Smooth muscle cell (in vitro differentiated cells): ENCODE measurements at regions not wholly inside any gene's neighbourhood (a gene's known extent, or its start where the extent isn't known, plus 50 kb on each side); places are given as distances from the start of the nearest gene placed in this dataset.

Experiments
- DNase-seq: peaks from one replicate; lab custom pipeline; 2025; ENCODE audit not compliant: unreplicated experiment; lab: John Stamatoyannopoulos, UW
- H2AFZ ChIP-seq: fragments of 200-600 bp; sonication (generic); 2 replicates; pipeline ENCODE4 v1.6.0; 2016; ENCODE audit warnings: antibody characterized with exemption, low read depth, mild to moderate bottlenecking
- H3F3A ChIP-seq: fragments of 200-600 bp; sonication (generic); 2 replicates; pipeline ENCODE4 v1.6.0; 2017; ENCODE audit warnings: antibody characterized with exemption, low read depth
- H3K27ac ChIP-seq: fragments of 200-600 bp; sonication (generic); 2 replicates; pipeline ENCODE4 v1.5.1; 2016; ENCODE audit warnings: low read depth, mild to moderate bottlenecking
- H3K27me3 ChIP-seq: fragments of 200-600 bp; sonication (generic); 2 replicates; pipeline ENCODE4 v1.6.1; 2016; ENCODE audit warnings: low read depth, mild to moderate bottlenecking
- H3K36me3 ChIP-seq: fragments of 200-600 bp; sonication (generic); 2 replicates; pipeline ENCODE4 v1.5.1; 2016; ENCODE audit warnings: low read depth
- H3K4me1 ChIP-seq: fragments of 200-600 bp; sonication (generic); 2 replicates; pipeline ENCODE4 v1.5.1; 2016; ENCODE audit warnings: low read depth
- H3K4me2 ChIP-seq: fragments of 200-600 bp; sonication (generic); 2 replicates; pipeline ENCODE4 v1.6.0; 2016; ENCODE audit warnings: mild to moderate bottlenecking
- H3K4me3 ChIP-seq: fragments of 200-600 bp; sonication (generic); 2 replicates; pipeline ENCODE4 v1.5.1; 2016; ENCODE audit warnings: mild to moderate bottlenecking
- H3K79me2 ChIP-seq: fragments of 200-600 bp; sonication (generic); 2 replicates; pipeline ENCODE4 v1.6.0; 2016; ENCODE audit warnings: low read depth, mild to moderate bottlenecking
- H3K9ac ChIP-seq: fragments of 200-600 bp; sonication (generic); 2 replicates; pipeline ENCODE4 v1.6.0; 2016; ENCODE audit warnings: low read depth
- H3K9me3 ChIP-seq: fragments of 200-600 bp; sonication (generic); replicated peaks from 2 replicates; pipeline ENCODE4 v1.5.1; 2016; ENCODE audit warnings: low read depth
- H4K20me1 ChIP-seq: fragments of 200-600 bp; sonication (generic); 2 replicates; pipeline ENCODE4 v1.6.0; 2016; ENCODE audit warnings: low read depth
- WGBS: methylation state at CpG from one replicate; pipeline ENCODE4 v1.1.7; 2016; ENCODE audit warnings: low lambda C conversion rate; 5-methylcytosine and 5-hydroxymethylcytosine counted together
- TF ChIP-seq, protein P1 (sequence below): fragments of 200-600 bp; sonication (generic); IDR thresholded peaks from 2 replicates; pipeline ENCODE4 v1.5.1; 2017; ENCODE audit warnings: borderline replicate concordance, mild to moderate bottlenecking, antibody characterized with exemption; ENCODE audit not compliant: insufficient read depth, poor library complexity, severe bottlenecking

DNA sequence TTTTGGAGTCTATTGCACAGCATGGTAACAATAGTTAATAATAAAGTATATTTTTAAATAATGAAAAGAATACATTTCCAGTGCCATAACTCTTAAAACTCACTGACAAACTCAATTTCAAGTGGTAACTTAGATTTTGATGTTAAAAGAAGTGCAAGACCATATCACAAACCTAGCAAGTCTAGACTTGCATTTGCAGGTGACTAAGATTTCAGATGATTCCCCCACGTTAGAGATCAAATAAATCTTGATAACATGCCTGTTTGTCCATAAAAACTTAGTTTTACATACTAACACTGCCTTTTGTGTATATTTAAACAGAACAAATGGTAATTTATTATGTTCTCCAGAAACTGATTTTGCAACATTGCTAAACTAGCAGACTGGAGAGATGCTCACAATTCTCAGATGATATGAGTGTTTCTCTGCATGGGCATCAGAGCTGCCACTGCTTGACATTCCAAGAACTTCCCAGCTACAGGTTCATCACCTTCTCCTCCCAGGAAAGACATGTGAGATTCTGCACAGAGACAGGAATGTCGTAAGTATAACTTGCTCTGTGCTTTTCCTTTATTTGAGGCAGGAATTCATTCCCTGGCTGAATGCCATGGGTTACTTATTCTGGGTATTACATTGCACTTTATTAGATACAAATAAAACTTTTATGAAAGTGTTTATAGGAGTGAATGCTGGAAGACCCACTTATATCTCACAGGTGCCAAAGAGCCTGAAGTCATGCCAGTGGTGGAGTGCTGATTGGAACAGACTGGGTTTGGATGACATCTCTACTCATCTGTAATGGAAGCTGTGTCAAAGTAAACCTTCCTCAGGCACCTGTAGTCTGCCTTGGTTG, 160.2 kb upstream of the FOXA2 start:
- no peak for DNase-seq
- no peaks in the 10 kb centered on the region for H3F3A ChIP-seq
- H3K4me1 ChIP-seq, result no peaks in the 10 kb centered on the region
- no peaks in the 10 kb centered on the region for H3K27me3 ChIP-seq
- H3K4me2 ChIP-seq, result no peak overlapping the region
- TF ChIP-seq, protein P1, sequence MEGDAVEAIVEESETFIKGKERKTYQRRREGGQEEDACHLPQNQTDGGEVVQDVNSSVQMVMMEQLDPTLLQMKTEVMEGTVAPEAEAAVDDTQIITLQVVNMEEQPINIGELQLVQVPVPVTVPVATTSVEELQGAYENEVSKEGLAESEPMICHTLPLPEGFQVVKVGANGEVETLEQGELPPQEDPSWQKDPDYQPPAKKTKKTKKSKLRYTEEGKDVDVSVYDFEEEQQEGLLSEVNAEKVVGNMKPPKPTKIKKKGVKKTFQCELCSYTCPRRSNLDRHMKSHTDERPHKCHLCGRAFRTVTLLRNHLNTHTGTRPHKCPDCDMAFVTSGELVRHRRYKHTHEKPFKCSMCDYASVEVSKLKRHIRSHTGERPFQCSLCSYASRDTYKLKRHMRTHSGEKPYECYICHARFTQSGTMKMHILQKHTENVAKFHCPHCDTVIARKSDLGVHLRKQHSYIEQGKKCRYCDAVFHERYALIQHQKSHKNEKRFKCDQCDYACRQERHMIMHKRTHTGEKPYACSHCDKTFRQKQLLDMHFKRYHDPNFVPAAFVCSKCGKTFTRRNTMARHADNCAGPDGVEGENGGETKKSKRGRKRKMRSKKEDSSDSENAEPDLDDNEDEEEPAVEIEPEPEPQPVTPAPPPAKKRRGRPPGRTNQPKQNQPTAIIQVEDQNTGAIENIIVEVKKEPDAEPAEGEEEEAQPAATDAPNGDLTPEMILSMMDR, result no peak
- H2AFZ ChIP-seq, result no peak overlapping the region
- H3K36me3 ChIP-seq, result no peaks in the 10 kb centered on the region
- H3K27ac ChIP-seq, result no peak overlapping the region
- no peaks in the 10 kb centered on the region for H3K9me3 ChIP-seq
- no peaks in the 10 kb centered on the region for H3K79me2 ChIP-seq
- H4K20me1 ChIP-seq, result no peaks in the 10 kb centered on the region
- 65% methylated on average over 2 of the region's 2 CpGs for WGBS
- no peak overlapping the region for H3K9ac ChIP-seq
- H3K4me3 ChIP-seq, result no peak overlapping the region

DNA sequence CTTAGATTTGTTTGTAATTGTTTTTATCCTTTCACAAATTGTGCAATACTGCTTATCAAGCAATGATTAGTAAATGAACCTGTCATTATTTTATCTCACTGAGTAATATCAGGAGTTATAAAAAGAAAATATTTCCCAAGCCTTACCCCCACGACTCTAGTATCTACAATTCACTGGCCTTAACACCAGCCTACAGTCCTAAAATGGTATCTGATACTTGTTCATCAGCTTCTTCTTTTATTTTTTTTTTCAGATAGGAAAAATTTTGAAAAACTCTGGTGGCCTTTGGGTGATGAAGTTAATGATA, 160.8 kb upstream of the FOXA2 start:
- no peaks in the 10 kb centered on the region for H3K27me3 ChIP-seq
- H3K4me3 ChIP-seq, result no peak overlapping the region
- no peaks in the 10 kb centered on the region for H3F3A ChIP-seq
- no peaks in the 10 kb centered on the region for H3K79me2 ChIP-seq
- no peaks in the 10 kb centered on the region for H3K36me3 ChIP-seq
- H4K20me1 ChIP-seq, result no peaks in the 10 kb centered on the region
- no peak for DNase-seq
- no peak overlapping the region for H2AFZ ChIP-seq
- H3K4me2 ChIP-seq, result no peak overlapping the region
- no peaks in the 10 kb centered on the region for H3K9me3 ChIP-seq
- WGBS, result 35% methylated on average over 1 of the region's 1 CpG
- no peaks in the 10 kb centered on the region for H3K4me1 ChIP-seq
- no peak overlapping the region for H3K27ac ChIP-seq
- H3K9ac ChIP-seq, result no peak overlapping the region
- TF ChIP-seq, protein P1, result no peak

DNA sequence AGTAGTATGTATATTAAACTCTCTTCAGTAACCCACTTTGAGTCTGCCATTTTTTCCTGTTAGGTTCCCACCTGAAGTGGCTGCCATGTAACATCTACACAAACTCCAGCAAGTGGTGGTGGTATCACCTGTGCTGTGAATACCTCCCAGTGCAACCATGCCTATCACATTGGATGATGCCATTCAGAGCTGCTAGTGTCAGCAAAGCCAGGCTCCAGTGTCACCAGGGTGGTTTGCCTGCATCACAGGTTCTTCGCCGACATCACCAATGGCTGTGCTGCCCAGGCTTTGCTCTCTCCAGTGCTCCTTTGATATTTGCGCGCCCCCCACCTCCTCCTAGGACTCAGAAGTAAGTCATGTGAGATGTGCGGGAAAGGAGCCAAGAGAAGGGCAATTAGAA, 162.6 kb upstream of the FOXA2 start:
- TF ChIP-seq, protein P1, result no peak
- no peaks in the 10 kb centered on the region for H3K79me2 ChIP-seq
- H3K36me3 ChIP-seq, result no peaks in the 10 kb centered on the region
- no peak overlapping the region for H3K9ac ChIP-seq
- no peaks in the 10 kb centered on the region for H3K9me3 ChIP-seq
- no peak for DNase-seq
- H2AFZ ChIP-seq, result no peak overlapping the region
- H4K20me1 ChIP-seq, result no peaks in the 10 kb centered on the region
- no peak overlapping the region for H3K4me2 ChIP-seq
- H3K4me1 ChIP-seq, result no peaks in the 10 kb centered on the region
- H3K27me3 ChIP-seq, result no peaks in the 10 kb centered on the region
- no peak overlapping the region for H3K4me3 ChIP-seq
- whole genome bisulfite sequencing, result 92% methylated on average over 5 of the region's 5 CpGs
- H3F3A ChIP-seq, result no peaks in the 10 kb centered on the region
- no peak overlapping the region for H3K27ac ChIP-seq

- 100% methylated on average over 1 of the region's 1 CpG for WGBS
- Histone ChIP-seq H3K4me2 (no peak overlapping the region), H3F3A (no peaks in the 10 kb centered on the region), H3K4me1 (no peaks in the 10 kb centered on the region), H3K79me2 (no peaks in the 10 kb centered on the region), H4K20me1 (no peaks in the 10 kb centered on the region), H2AFZ (no peak overlapping the region), H3K27ac (no peak overlapping the region), H3K27me3 (no peaks in the 10 kb centered on the region), H3K9ac (no peak overlapping the region), H3K9me3 (no peaks in the 10 kb centered on the region), H3K36me3 (no peaks in the 10 kb centered on the region), H3K4me3 (no peak overlapping the region)
- DNase-seq, result no peak
- TF ChIP-seq, protein P1, result no peak
Observed at GRCh38 chr20:22752324-22752723, 168.0 kb upstream of the FOXA2 start.
